ENCODE measurements at regions not wholly inside any gene's neighbourhood (a gene's known extent, or its start where the extent isn't known, plus 50 kb on each side); places are given as distances from the start of the nearest gene placed in this dataset.
"Not testable (repeated sequence)": the region's sequence is repeated elsewhere in the genome, so short reads cannot be mapped to it uniquely, and the experiment has no call there.

DNA sequence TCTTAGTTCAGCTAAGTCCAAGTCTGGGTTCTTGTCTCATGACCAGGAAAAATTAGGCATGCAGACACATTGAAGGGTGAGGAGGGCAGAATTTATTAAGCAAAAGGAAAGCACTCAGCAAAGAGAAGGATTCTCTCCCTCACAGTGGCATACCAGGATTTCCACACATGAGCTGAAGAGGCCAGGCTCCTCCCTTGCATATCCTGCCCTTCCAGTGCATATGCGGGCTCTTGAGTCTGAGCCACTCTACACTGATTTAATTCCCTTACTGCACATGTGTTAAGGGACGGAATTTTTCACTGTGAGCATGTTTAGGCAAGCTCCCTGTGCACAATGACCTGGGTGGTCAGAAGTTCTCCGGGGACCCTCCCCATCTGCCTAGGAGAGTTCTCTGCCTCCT is 652.7 kb upstream of the POM121L12 start:
- H3K27ac ChIP-seq (ENCODE audit: low read depth, low read length), result no peak overlapping the region
- H3K4me3 ChIP-seq (ENCODE audit: low read depth, low read length), result no peak overlapping the region
- H3K36me3 ChIP-seq (ENCODE audit: control insufficient read depth, insufficient read depth, low read length), result no peaks in the 10 kb centered on the region
- no peak overlapping the region for H3K9ac ChIP-seq (ENCODE audit: low read length)
- H3K27me3 ChIP-seq (ENCODE audit: control insufficient read depth, insufficient read depth, low read length), result no peaks in the 10 kb centered on the region
- H3K4me1 ChIP-seq (ENCODE audit: control insufficient read depth, insufficient read depth, low read length), result no peaks in the 10 kb centered on the region
- peaks cover 23% of the 10 kb centered on the region for H3K9me3 ChIP-seq (ENCODE audit: control insufficient read depth, insufficient read depth, low read depth, low read length)

DNA sequence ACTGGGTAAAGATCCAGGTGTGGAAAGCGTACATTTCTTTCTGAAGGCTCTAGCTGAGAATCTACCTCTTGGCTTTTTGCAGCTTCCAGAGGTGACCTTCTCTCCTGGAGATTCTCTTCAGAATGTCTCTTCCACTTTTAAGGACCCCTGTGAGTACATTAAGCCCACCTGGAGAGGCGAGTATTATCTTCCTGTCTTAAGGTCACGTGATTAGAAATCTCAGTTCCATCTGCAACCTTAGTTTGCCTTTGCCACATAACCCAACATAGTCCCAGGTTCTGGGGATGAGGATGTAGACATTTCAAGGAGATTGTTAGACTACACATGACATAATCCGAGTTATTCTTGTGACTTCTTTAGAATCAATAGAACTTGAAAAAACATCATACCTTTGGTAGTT is 665.5 kb upstream of the POM121L12 start:
- Histone ChIP-seq H3K27me3 (ENCODE audit: control insufficient read depth, insufficient read depth, low read length) (no peaks in the 10 kb centered on the region), H3K4me1 (ENCODE audit: control insufficient read depth, insufficient read depth, low read length) (no peaks in the 10 kb centered on the region), H3K27ac (ENCODE audit: low read depth, low read length) (no peak overlapping the region), H3K9ac (ENCODE audit: low read length) (no peak overlapping the region), H3K9me3 (ENCODE audit: control insufficient read depth, insufficient read depth, low read depth, low read length) (no peaks in the 10 kb centered on the region), H3K4me3 (ENCODE audit: low read depth, low read length) (no peak overlapping the region), H3K36me3 (ENCODE audit: control insufficient read depth, insufficient read depth, low read length) (no peaks in the 10 kb centered on the region)

DNA sequence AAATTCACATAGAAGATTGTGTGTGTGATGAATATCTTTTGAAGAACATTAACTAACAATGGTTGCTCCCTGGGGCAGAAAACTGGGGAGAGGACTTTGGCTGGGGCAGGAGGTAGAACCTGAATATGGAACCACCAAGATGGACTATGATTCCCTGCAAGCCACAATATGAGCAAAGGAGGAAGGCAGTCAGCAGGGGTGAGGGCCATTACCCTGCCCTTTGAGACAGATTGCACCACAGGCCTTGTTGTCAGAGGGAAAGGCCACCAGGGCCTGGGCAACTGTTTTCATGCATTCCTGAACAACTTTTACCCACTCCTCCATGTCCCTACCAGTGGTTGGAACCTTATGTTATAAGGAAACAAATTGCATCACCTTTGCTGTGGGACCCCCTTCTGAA is 670.1 kb upstream of the POM121L12 start:
- no peaks in the 10 kb centered on the region for H3K36me3 ChIP-seq (ENCODE audit: control insufficient read depth, insufficient read depth, low read length)
- H3K4me1 ChIP-seq (ENCODE audit: control insufficient read depth, insufficient read depth, low read length), result no peaks in the 10 kb centered on the region
- H3K9me3 ChIP-seq (ENCODE audit: control insufficient read depth, insufficient read depth, low read depth, low read length), result no peaks in the 10 kb centered on the region
- no peak overlapping the region for H3K9ac ChIP-seq (ENCODE audit: low read length)
- H3K27ac ChIP-seq (ENCODE audit: low read depth, low read length), result no peak overlapping the region
- H3K4me3 ChIP-seq (ENCODE audit: low read depth, low read length), result no peak overlapping the region
- no peaks in the 10 kb centered on the region for H3K27me3 ChIP-seq (ENCODE audit: control insufficient read depth, insufficient read depth, low read length)

DNA sequence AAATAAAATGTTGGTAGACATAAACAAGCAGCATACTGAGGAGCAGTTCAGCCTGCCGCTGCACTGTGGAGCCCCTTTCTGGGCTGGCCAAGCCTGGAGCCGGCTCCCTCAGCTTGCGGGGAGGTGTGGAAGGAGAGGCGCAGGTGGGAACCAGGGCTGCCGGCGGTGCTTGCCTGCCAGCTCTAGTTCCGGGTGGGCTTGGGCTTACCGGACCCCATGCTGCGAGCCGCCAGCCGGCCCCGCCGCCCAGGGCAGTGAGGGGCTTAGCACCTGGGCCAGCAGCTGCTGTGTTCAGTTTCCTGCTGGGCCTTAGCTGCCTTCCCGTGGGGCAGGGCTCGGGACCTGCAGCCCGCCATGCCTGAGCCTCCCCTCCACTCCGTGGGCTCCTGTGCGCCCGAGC is 672.9 kb upstream of the POM121L12 start:
- no peak overlapping the region for H3K9ac ChIP-seq (ENCODE audit: low read length)
- H3K4me1 ChIP-seq (ENCODE audit: control insufficient read depth, insufficient read depth, low read length), result no peaks in the 10 kb centered on the region
- no peaks in the 10 kb centered on the region for H3K36me3 ChIP-seq (ENCODE audit: control insufficient read depth, insufficient read depth, low read length)
- no peaks in the 10 kb centered on the region for H3K27me3 ChIP-seq (ENCODE audit: control insufficient read depth, insufficient read depth, low read length)
- H3K4me3 ChIP-seq (ENCODE audit: low read depth, low read length), result no peak overlapping the region
- no peak overlapping the region for H3K27ac ChIP-seq (ENCODE audit: low read depth, low read length)
- H3K9me3 ChIP-seq (ENCODE audit: control insufficient read depth, insufficient read depth, low read depth, low read length), result no peaks in the 10 kb centered on the region

GRCh38 chr7:52360541-52360940 is 674.9 kb upstream of the POM121L12 start:
- no peak overlapping the region for H3K9ac ChIP-seq (ENCODE audit: low read length)
- no peak overlapping the region for H3K4me3 ChIP-seq (ENCODE audit: low read depth, low read length)
- H3K4me1 ChIP-seq (ENCODE audit: control insufficient read depth, insufficient read depth, low read length), result no peaks in the 10 kb centered on the region
- no peaks in the 10 kb centered on the region for H3K9me3 ChIP-seq (ENCODE audit: control insufficient read depth, insufficient read depth, low read depth, low read length)
- no peak overlapping the region for H3K27ac ChIP-seq (ENCODE audit: low read depth, low read length)
- H3K27me3 ChIP-seq (ENCODE audit: control insufficient read depth, insufficient read depth, low read length), result no peaks in the 10 kb centered on the region
- no peaks in the 10 kb centered on the region for H3K36me3 ChIP-seq (ENCODE audit: control insufficient read depth, insufficient read depth, low read length)

DNA sequence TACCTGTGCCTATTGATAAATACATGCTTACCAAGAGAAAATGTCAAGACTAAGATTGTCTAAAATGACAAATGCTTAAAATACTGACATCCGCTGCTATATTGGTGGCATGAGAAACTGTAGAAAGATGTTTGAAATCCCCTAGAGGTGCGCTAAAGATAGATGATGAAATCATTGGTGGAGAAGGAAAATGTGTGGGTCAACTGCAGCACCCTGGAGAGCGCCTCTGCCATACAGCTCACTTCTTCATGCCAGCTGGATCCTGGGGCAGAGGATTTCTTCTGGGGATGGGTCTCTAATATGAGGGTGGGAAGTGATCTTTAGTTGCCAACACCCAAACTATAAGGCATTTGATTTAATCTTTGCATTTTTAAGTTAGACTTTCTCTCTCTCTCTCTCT is 680.4 kb upstream of the POM121L12 start:
- Histone ChIP-seq H3K4me3 (ENCODE audit: low read depth, low read length) (no peak overlapping the region), H3K36me3 (ENCODE audit: control insufficient read depth, insufficient read depth, low read length) (no peaks in the 10 kb centered on the region), H3K4me1 (ENCODE audit: control insufficient read depth, insufficient read depth, low read length) (no peaks in the 10 kb centered on the region), H3K27ac (ENCODE audit: low read depth, low read length) (no peak overlapping the region), H3K27me3 (ENCODE audit: control insufficient read depth, insufficient read depth, low read length) (no peaks in the 10 kb centered on the region), H3K9me3 (ENCODE audit: control insufficient read depth, insufficient read depth, low read depth, low read length) (no peaks in the 10 kb centered on the region), H3K9ac (ENCODE audit: low read length) (no peak overlapping the region)

- H3K27me3 ChIP-seq (ENCODE audit: control insufficient read depth, insufficient read depth, low read length), result no peaks in the 10 kb centered on the region
- H3K9me3 ChIP-seq (ENCODE audit: control insufficient read depth, insufficient read depth, low read depth, low read length), result no peaks in the 10 kb centered on the region
- H3K4me3 ChIP-seq (ENCODE audit: low read depth, low read length), result no peak overlapping the region
- no peak overlapping the region for H3K9ac ChIP-seq (ENCODE audit: low read length)
- H3K27ac ChIP-seq (ENCODE audit: low read depth, low read length), result no peak overlapping the region
- H3K36me3 ChIP-seq (ENCODE audit: control insufficient read depth, insufficient read depth, low read length), result no peaks in the 10 kb centered on the region
- H3K4me1 ChIP-seq (ENCODE audit: control insufficient read depth, insufficient read depth, low read length), result no peaks in the 10 kb centered on the region
These were observed 683.1 kb upstream of the POM121L12 start for GRCh38 chr7:52352013-52352981.

- no peak overlapping the region for H3K9ac ChIP-seq (ENCODE audit: low read length)
- H3K4me3 ChIP-seq (ENCODE audit: low read depth, low read length), result no peak overlapping the region
- H3K4me1 ChIP-seq (ENCODE audit: control insufficient read depth, insufficient read depth, low read length), result no peaks in the 10 kb centered on the region
These were observed 691.4 kb upstream of the POM121L12 start for GRCh38 chr7:52344015-52344414.

GRCh38 chr7:52340067-52340466 is 695.4 kb upstream of the POM121L12 start:
- Histone ChIP-seq H3K9me3 (ENCODE audit: control insufficient read depth, insufficient read depth, low read depth, low read length) (0 out of 2 replicates have a peak, but pooled peaks cover 5% of the 10 kb centered on the region), H3K4me1 (ENCODE audit: control insufficient read depth, insufficient read depth, low read length) (no peaks in the 10 kb centered on the region), H3K9ac (ENCODE audit: low read length) (no peak overlapping the region), H3K4me3 (ENCODE audit: low read depth, low read length) (no peak overlapping the region), H3K27me3 (ENCODE audit: control insufficient read depth, insufficient read depth, low read length) (no peaks in the 10 kb centered on the region), H3K27ac (ENCODE audit: low read depth, low read length) (no peak overlapping the region), H3K36me3 (ENCODE audit: control insufficient read depth, insufficient read depth, low read length) (no peaks in the 10 kb centered on the region)

More at GRCh38 chr7:52344015-52344414, 691.4 kb upstream of the POM121L12 start:
- Histone ChIP-seq H3K36me3 (ENCODE audit: control insufficient read depth, insufficient read depth, low read length) (no peaks in the 10 kb centered on the region), H3K27ac (ENCODE audit: low read depth, low read length) (no peak overlapping the region), H3K9me3 (ENCODE audit: control insufficient read depth, insufficient read depth, low read depth, low read length) (no peaks in the 10 kb centered on the region), H3K27me3 (ENCODE audit: control insufficient read depth, insufficient read depth, low read length) (no peaks in the 10 kb centered on the region)

GRCh38 chr7:52328328-52328727 is 707.1 kb upstream of the POM121L12 start:
- H3K36me3 ChIP-seq (ENCODE audit: control insufficient read depth, insufficient read depth, low read length); H3K4me1 ChIP-seq (ENCODE audit: control insufficient read depth, insufficient read depth, low read length); H3K27ac ChIP-seq (ENCODE audit: low read depth, low read length); H3K4me3 ChIP-seq (ENCODE audit: low read depth, low read length); H3K27me3 ChIP-seq (ENCODE audit: control insufficient read depth, insufficient read depth, low read length); H3K9me3 ChIP-seq (ENCODE audit: control insufficient read depth, insufficient read depth, low read depth, low read length); H3K9ac ChIP-seq (ENCODE audit: low read length): not testable (repeated sequence)

- H3K9me3 ChIP-seq (ENCODE audit: control insufficient read depth, insufficient read depth, low read depth, low read length), result peaks cover 6% of the 10 kb centered on the region
- no peaks in the 10 kb centered on the region for H3K4me1 ChIP-seq (ENCODE audit: control insufficient read depth, insufficient read depth, low read length)
- no peak overlapping the region for H3K27ac ChIP-seq (ENCODE audit: low read depth, low read length)
- H3K36me3 ChIP-seq (ENCODE audit: control insufficient read depth, insufficient read depth, low read length), result no peaks in the 10 kb centered on the region
- H3K9ac ChIP-seq (ENCODE audit: low read length), result no peak overlapping the region
- H3K27me3 ChIP-seq (ENCODE audit: control insufficient read depth, insufficient read depth, low read length), result no peaks in the 10 kb centered on the region
- no peak overlapping the region for H3K4me3 ChIP-seq (ENCODE audit: low read depth, low read length)
These were observed 710.2 kb upstream of the POM121L12 start for GRCh38 chr7:52325237-52325636.
